Endothelial cell of umbilical vein (primary cell): ENCODE measurements at regions not wholly inside any gene's neighbourhood (a gene's known extent, or its start where the extent isn't known, plus 50 kb on each side); places are given as distances from the start of the nearest gene placed in this dataset.
"Not testable (repeated sequence)": the region's sequence is repeated elsewhere in the genome, so short reads cannot be mapped to it uniquely, and the experiment has no call there.

Source experiments
- BruUV-seq: library from RNA; stranded (reverse); fragments of 400-500 nt; replicated peaks from 2 replicates; lab custom pipeline; 2021; lab: Mats Ljungman, UMichigan
- CTCF ChIA-PET: fragments of 300-600, 350-600 bp; sonication (Branson Sonifier 250); formaldehyde crosslinking; loops from one replicate; lab custom pipeline; 2021; ENCODE audit warnings: antibody characterized with exemption, inconsistent platforms; lab: Charles Lee
- POLR2A ChIA-PET: fragments of 300-600, 350-600 bp; sonication (Branson Sonifier 250); formaldehyde crosslinking; loops from one replicate; lab custom pipeline; 2021; ENCODE audit warnings: antibody characterized with exemption, inconsistent platforms; lab: Charles Lee
- DNase-seq: peaks from one replicate; pipeline ENCODE4 v3.0.0-alpha.2; 2011; ENCODE audit warnings: low read depth, low spot score
- FAIRE-seq: peaks from 2 replicates; lab custom pipeline; 2011; peaks lifted over from hg19 to GRCh38; lab: Jason Lieb, UNC
- H2AFZ ChIP-seq: 2 replicates; pipeline ENCODE4 v1.6.0; 2012; ENCODE audit warnings: low read depth, low read length, control low read depth, inconsistent platforms
- H3K27ac ChIP-seq: 2 replicates; pipeline ENCODE4 v1.5.1; 2011; ENCODE audit warnings: low read depth, mild to moderate bottlenecking, control low read depth, low read length, moderate library complexity; ENCODE audit not compliant: insufficient read depth
- H3K27me3 ChIP-seq, 2 experiments: 2 replicates each; pipeline versions ENCODE4 v1.6.0 to v1.6.1; 2011; ENCODE audit warnings: low read length in 2 of 2, mixed read lengths in 1 of 2; ENCODE audit not compliant: control insufficient read depth in 2 of 2, insufficient read depth in 2 of 2
- H3K36me3 ChIP-seq, 2 experiments: 2 replicates in 1 of 2; 3 replicates in 1 of 2; pipeline ENCODE4 v1.5.1; 2011; ENCODE audit warnings: low read length in 2 of 2, mild to moderate bottlenecking in 1 of 2, moderate library complexity in 1 of 2; ENCODE audit not compliant: control insufficient read depth in 2 of 2, insufficient read depth in 2 of 2; ENCODE audit errors: extremely low read depth in 1 of 2
- H3K4me1 ChIP-seq: 3 replicates; pipeline ENCODE4 v1.5.1; 2011; ENCODE audit warnings: mild to moderate bottlenecking, low read length; ENCODE audit not compliant: control insufficient read depth, insufficient read depth; ENCODE audit errors: extremely low read depth
- H3K4me2 ChIP-seq: 2 replicates; pipeline ENCODE4 v1.6.1; 2011; ENCODE audit warnings: low read length, control low read depth, mixed read lengths; ENCODE audit not compliant: insufficient read depth
- H3K4me3 ChIP-seq, 3 experiments: fragments of 200-600 bp in 1 of 3; sonication (generic), shearing (Covaris generic) in 1 of 3; replicated peaks in 1 of 3; 2 replicates each; pipeline ENCODE4 v1.5.1; 2011 to 2016; ENCODE audit warnings: control low read depth in 3 of 3, low read length in 3 of 3, mild to moderate bottlenecking in 2 of 3, inconsistent platforms in 1 of 3, low read depth in 1 of 3, moderate library complexity in 1 of 3; ENCODE audit not compliant: insufficient read depth in 1 of 3
- H3K79me2 ChIP-seq: 2 replicates; pipeline ENCODE4 v1.6.0; 2012; ENCODE audit warnings: low read length, inconsistent platforms; ENCODE audit not compliant: control insufficient read depth, insufficient read depth
- H3K9ac ChIP-seq: replicated peaks from 2 replicates; pipeline ENCODE3; 2011; ENCODE audit warnings: low read length, control low read depth; ENCODE audit not compliant: insufficient read depth; ENCODE audit errors: extremely low read depth
- H3K9me1 ChIP-seq: replicated peaks from 3 replicates; pipeline ENCODE4 v1.6.0; 2011; ENCODE audit warnings: mild to moderate bottlenecking, low read length; ENCODE audit not compliant: control insufficient read depth, insufficient read depth; ENCODE audit errors: extremely low read depth
- H3K9me3 ChIP-seq: replicated peaks from 2 replicates; pipeline ENCODE4 v1.5.1; 2012; ENCODE audit warnings: low read length, inconsistent platforms; ENCODE audit not compliant: control insufficient read depth, insufficient read depth
- H4K20me1 ChIP-seq: replicated peaks from 2 replicates; pipeline ENCODE3; 2011; ENCODE audit warnings: mild to moderate bottlenecking, low read length; ENCODE audit not compliant: control insufficient read depth, insufficient read depth; ENCODE audit errors: extremely low read depth
- EZH2 ChIP-seq: IDR thresholded peaks from 2 replicates; pipeline ENCODE4 v1.6.1; 2012; ENCODE audit warnings: borderline replicate concordance, low read depth, mild to moderate bottlenecking, moderate library complexity, low read length, inconsistent platforms; ENCODE audit not compliant: severe bottlenecking
- FOS ChIP-seq: IDR thresholded peaks from 2 replicates; pipeline ENCODE4 v1.6.1; 2011; ENCODE audit warnings: mild to moderate bottlenecking, low read length, moderate library complexity, borderline replicate concordance; ENCODE audit not compliant: insufficient read depth
- JUN ChIP-seq: IDR thresholded peaks from 2 replicates; pipeline ENCODE4 v1.6.1; 2011; ENCODE audit warnings: borderline replicate concordance, low read depth; ENCODE audit not compliant: insufficient read length, insufficient read depth
- MAX ChIP-seq: IDR thresholded peaks from 2 replicates; pipeline ENCODE4 v1.6.1; 2011; ENCODE audit not compliant: insufficient read depth, insufficient read length
- MYC ChIP-seq: IDR thresholded peaks from one replicate; pipeline ENCODE4 v1.6.1; 2011; ENCODE audit warnings: mild to moderate bottlenecking, low read depth, low read length
- POLR2A ChIP-seq: IDR thresholded peaks from 2 replicates; pipeline ENCODE4 v1.6.1; 2012; ENCODE audit warnings: low read depth, mild to moderate bottlenecking, control low read depth, low read length
- POLR2AphosphoS5 ChIP-seq: IDR thresholded peaks from 2 replicates; pipeline ENCODE4 v1.6.1; 2012; ENCODE audit warnings: low read depth, mild to moderate bottlenecking, control low read depth, low read length, moderate library complexity; ENCODE audit not compliant: insufficient read depth
- dilution Hi-C: fragments of 300-500 bp; cut with MboI; formaldehyde crosslinking; loops from one replicate; pipeline ENCODE4 v1.15.0; 2019; ENCODE audit warnings: low sequenced_read_pairs; ENCODE audit not compliant: extremely low pct_ligation_motif_present
- intact Hi-C: fragments of 100-400 bp; cut with micrococcal nuclease; formaldehyde crosslinking; loops from one replicate; pipeline ENCODE4 v1.10.0; 2022
- TF ChIP-seq, protein P1 (sequence below), 2 donors: IDR thresholded peaks; 1 replicate in 1 of 2; 2 replicates in 1 of 2; pipeline ENCODE4 v1.5.1; 2011; ENCODE audit warnings: low read length in 2 of 2, mild to moderate bottlenecking in 2 of 2, moderate library complexity in 2 of 2, control low read depth in 1 of 2, inconsistent platforms in 1 of 2, low read depth in 1 of 2; ENCODE audit not compliant: insufficient read depth in 1 of 2; ENCODE audit errors: extremely low read depth in 1 of 2

GRCh38 chr5:100401149-100401548 lies 134.0 kb upstream of the FAM174A start:
- Histone ChIP-seq H3K27ac (no peak overlapping the region), H3K27me3 (no peaks in the 10 kb centered on the region), H3K9ac (no peak overlapping the region), H3K9me1 (no peaks in the 10 kb centered on the region), H3K4me3 (no peak overlapping the region), H3K9me3 (no peaks in the 10 kb centered on the region), H3K4me1 (no peaks in the 10 kb centered on the region), H3K79me2 (no peaks in the 10 kb centered on the region), H2AFZ (no peak overlapping the region), H3K4me2 (no peak overlapping the region), H3K36me3 (no peaks in the 10 kb centered on the region), H4K20me1 (no peaks in the 10 kb centered on the region)
- BruUV-seq: no TSS peak
- no peak for TF ChIP-seq MAX
- no peak for TF ChIP-seq MYC
- TF ChIP-seq POLR2AphosphoS5: no peak
- TF ChIP-seq POLR2A: no peak
- no peak for TF ChIP-seq JUN
- TF ChIP-seq FOS: no peak
- no peak for TF ChIP-seq EZH2
- TF ChIP-seq, protein P1, sequence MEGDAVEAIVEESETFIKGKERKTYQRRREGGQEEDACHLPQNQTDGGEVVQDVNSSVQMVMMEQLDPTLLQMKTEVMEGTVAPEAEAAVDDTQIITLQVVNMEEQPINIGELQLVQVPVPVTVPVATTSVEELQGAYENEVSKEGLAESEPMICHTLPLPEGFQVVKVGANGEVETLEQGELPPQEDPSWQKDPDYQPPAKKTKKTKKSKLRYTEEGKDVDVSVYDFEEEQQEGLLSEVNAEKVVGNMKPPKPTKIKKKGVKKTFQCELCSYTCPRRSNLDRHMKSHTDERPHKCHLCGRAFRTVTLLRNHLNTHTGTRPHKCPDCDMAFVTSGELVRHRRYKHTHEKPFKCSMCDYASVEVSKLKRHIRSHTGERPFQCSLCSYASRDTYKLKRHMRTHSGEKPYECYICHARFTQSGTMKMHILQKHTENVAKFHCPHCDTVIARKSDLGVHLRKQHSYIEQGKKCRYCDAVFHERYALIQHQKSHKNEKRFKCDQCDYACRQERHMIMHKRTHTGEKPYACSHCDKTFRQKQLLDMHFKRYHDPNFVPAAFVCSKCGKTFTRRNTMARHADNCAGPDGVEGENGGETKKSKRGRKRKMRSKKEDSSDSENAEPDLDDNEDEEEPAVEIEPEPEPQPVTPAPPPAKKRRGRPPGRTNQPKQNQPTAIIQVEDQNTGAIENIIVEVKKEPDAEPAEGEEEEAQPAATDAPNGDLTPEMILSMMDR (IDR thresholded peaks at IDR 0.05; ENCODE audit: extremely low read depth in 1 of 2, insufficient read depth in 1 of 2, low read depth in 1 of 2, low read length in 2 of 2): no peak
- DNase-seq: no peak
- ChIA-PET POLR2A (no interaction called here), CTCF (no interaction called here)
- FAIRE-seq: no peak
- intact Hi-C loops (no loop called here), dilution Hi-C loops (no loop called here)

DNA sequence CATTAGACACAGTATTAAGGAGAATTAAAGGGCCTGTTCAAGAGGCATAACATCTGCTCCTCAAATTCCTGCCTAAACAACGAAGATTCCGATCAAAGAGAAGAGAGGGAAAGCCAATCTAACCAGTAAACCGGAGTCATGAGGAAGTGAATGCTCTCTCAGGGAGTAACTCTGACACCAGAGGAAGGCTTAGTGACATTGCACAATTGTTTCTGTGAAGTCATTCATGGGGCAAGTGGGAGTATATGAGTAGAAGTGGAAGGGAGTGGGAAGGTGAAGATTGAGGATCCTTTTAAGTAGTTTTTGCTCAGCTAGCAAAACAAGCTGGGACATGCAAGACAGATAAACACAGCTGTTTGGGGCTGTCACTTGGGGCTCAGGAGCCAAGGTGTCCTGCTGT lies 136.4 kb upstream of the FAM174A start:
- H3K27ac ChIP-seq, CTCF ChIA-PET, H3K79me2 ChIP-seq, H3K27me3 ChIP-seq, H2AFZ ChIP-seq, H3K36me3 ChIP-seq, dilution Hi-C loops, FAIRE-seq, H3K9ac ChIP-seq, DNase-seq, H3K9me3 ChIP-seq, H4K20me1 ChIP-seq, H3K4me2 ChIP-seq, H3K4me3 ChIP-seq, POLR2A ChIA-PET, BruUV-seq, intact Hi-C loops, H3K4me1 ChIP-seq, H3K9me1 ChIP-seq: not testable (repeated sequence)

- dilution Hi-C loops, BruUV-seq, H2AFZ ChIP-seq, intact Hi-C loops, H3K4me1 ChIP-seq, H3K4me3 ChIP-seq, H3K9me3 ChIP-seq, POLR2A ChIA-PET, FAIRE-seq, H3K36me3 ChIP-seq, H3K79me2 ChIP-seq, H4K20me1 ChIP-seq, DNase-seq, H3K27me3 ChIP-seq, H3K27ac ChIP-seq, H3K4me2 ChIP-seq, H3K9ac ChIP-seq, H3K9me1 ChIP-seq: not testable (repeated sequence)
- CTCF ChIA-PET: interaction anchor here (0.6 kb wide), 1 partner anchor 1011 kb away, joined by 3 read pairs; no protein-coding TSS in a partner anchor
Measured at GRCh38 chr5:100379254-100379858, 155.8 kb upstream of the FAM174A start.
